Inferior parietal cortex (tissue), 1 donor: ENCODE measurements at regions not wholly inside any gene's neighbourhood (a gene's known extent, or its start where the extent isn't known, plus 50 kb on each side); places are given as distances from the start of the nearest gene placed in this dataset.

Experiments used
- DNase-seq: peaks from one replicate; pipeline ENCODE4 v3.0.0-alpha.2; 2016; ENCODE audit errors: extremely low spot score

GRCh38 chrX:43566170-43566569 lies 89.9 kb upstream of the MAOA start:
- DNase-seq = no peak

DNA sequence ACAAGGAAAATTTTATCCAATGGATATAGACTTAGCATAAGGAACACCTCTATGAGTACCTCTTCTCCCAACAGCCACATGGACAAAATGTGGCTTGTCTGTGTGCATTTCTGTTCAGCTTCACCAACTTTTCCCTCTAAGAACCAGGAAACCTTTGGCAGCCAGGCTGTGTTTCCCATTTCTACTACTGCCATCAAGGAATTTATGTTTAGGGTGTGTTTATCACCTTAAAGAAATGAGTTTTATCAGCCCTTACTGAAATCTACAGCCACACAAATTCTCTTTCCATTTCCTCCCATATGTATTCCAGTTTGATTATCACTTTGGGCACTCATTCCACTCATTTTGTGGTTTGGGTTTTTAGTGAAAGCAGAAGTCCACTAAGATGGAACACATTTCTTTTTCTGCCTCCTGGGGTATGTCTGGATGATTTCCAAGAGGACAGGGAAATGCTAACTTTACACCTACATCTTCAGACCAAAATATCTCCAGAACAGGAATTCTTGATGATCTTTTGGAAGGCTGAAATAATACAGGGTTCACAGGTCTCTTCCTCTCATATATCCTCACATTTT lies 82.6 kb upstream of the MAOA start:
- no peak for DNase-seq

- no peak for DNase-seq
These were observed 75.5 kb upstream of the MAOA start for GRCh38 chrX:43580621-43581020.

DNA sequence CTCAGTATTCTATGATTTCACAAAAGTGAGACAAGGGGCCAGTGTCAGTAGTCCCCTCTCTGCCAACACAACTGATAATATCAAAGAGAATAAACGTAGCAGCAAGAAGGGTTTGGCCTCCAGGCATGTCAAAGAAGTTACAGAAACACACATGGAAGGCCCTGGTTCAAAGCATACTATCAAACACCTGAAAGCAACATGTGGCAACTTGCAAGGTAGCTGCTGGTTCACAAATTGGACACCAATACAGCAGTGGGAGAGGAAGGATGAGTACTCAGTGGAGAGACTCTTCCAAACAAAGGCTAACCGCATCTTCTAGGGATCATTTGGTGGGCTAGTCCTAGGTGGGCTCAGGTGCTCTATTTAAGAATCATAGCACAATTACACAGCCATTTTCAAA lies 74.9 kb upstream of the MAOA start:
- no peak for DNase-seq

GRCh38 chrX:43581888-43582539 lies 74.1 kb upstream of the MAOA start:
- no peak for DNase-seq

- DNase-seq = no peak
These were observed 73.6 kb upstream of the MAOA start for GRCh38 chrX:43582540-43582913.

DNA sequence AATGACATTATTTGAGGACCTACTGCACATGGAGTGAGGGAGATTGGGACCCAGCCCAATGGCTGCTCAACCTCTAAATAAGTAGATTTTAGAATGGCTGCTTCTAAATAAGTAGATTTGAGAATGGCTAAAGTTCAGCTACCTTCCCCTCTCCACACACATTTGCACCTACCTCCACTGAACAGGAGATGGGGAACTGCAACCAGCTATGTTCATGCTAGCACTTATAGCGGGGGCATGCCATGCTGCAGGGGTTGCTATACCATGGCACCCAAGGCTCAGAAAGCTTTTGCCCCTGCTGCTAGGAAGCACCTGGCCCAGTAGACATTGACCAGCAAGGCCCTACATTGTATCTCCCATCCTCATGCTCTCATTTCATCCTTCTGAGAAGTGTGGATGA lies 70.2 kb upstream of the MAOA start:
- no peak for DNase-seq

DNA sequence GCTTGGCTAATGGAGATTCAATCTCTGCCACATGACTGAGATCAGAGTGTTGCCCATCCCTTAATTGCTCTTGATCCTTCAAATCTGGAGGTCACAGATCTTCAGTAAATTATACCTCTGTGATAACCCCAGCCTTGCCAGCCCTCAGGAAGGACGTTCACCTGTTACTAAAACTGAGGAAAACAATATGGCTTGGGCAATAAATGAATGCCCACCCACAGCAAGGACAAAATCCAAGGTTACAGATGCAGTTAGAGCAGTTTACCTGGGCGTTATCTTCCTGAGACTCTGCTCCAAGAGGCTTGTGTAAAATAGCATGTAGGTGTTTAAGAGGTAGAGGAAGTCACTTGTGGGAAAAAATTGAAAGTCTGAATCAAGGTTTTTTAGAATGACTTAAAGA lies 69.3 kb upstream of the MAOA start:
- no peak for DNase-seq

GRCh38 chrX:43589735-43590134 lies 66.4 kb upstream of the MAOA start:
- DNase-seq = no peak

DNA sequence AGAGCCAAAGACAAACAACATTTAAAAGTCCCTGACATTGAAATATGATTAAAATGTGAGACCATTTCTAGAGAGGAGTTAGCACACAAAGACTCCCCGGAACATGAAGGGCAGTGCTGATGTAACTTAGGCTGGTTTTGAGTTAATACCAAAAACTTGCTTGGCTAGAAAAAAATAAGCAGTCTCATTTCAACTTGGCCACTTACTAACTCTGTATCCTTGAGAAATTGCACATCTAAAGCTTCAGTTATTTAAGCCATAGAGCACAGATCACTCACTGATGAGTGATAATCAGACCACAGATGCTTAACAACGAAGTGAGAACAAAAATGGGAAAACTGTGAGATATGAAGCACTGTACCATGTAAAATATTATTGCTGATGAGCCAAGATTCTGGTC lies 65.9 kb upstream of the MAOA start:
- no peak for DNase-seq

DNA sequence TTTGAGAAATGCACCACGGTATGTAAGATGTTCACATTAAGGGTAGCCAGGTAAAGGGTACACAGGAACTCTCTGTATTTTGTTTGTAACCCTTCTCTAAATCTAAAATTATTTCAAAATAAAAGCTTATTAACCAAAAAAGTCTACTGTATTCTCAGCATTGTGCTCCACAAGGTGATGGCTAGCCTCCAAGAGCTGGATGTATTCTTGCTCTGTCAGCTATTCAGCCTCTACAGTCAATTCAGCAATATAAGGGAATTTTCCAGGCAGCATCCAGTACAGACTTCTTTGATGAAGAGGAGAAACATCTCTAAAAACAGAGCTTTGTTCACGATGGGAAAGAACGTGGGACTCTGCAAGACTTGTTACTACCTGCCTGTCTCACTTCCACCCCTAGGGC lies 63.5 kb upstream of the MAOA start:
- no peak for DNase-seq

DNA sequence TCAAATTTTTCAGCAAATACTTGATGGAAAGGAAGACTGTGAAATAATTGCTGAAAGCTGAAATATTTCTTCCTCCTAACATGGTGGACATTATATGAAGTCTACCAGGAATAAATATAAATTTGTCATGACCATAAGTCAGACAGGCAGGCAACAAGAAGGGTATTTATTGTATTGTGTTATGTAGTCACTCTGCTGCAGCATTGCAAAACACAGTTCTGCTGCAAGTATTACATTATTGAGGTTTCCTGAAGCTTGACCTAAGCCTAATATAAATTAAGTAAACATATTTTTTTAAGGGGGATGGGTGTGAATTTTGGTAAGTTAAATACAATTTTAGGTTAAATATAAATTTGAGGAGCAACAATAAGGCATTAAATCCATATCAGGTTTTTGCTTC lies 60.2 kb upstream of the MAOA start:
- no peak for DNase-seq

DNA sequence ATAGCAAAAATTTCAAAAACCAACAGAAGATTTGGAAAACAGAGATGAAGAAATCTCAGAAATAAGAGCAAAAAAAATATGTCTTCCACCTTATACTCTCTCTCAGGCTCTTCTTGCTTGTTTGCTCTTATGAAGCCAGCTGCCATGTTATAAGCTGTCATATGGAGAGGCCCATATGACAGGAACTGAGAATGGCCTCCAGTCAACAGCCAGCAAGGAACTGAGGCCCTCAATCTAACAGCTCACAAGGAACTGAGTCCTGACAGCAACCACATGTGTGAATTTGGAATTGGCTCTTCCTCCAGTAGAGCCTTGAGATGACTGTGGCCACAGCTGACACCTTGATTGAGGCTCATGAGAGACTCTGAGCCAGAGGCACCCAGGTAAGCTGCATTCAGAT lies 51.3 kb upstream of the MAOA start:
- DNase-seq = no peak

DNA sequence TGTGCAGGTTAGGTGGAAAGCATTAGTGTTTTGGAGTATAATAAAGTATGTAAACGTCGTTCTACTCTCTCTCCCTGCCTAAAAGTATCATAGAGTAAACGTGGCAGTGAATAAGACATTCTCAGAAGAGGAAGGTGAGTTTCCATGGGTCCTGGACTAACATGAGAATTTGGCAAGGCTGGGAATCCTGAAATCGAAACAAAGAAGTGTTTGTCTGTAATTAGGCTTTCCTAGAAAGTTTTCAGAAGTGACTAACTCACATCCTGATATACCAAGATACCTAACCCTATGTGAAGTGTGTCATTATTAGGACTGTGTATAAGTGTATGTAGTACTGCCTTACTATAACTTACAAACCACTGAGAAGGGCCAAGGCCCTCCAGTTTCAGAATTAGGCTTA lies 50.7 kb upstream of the MAOA start:
- no peak for DNase-seq
